A673 (cell line): ENCODE measurements at regions not wholly inside any gene's neighbourhood (a gene's known extent, or its start where the extent isn't known, plus 50 kb on each side); places are given as distances from the start of the nearest gene placed in this dataset.

Experiments used
- BruUV-seq: library from RNA; stranded (reverse); fragments of 400-500 nt; replicated peaks from 2 replicates; lab custom pipeline; 2021; lab: Mats Ljungman, UMichigan
- CTCF ChIA-PET: fragments of 300-600 bp; sonication (Branson Sonifier 250); formaldehyde crosslinking; loops from one replicate; lab custom pipeline; 2022; ENCODE audit warnings: antibody characterized with exemption; lab: Charles Lee
- POLR2A ChIA-PET: fragments of 300-600 bp; sonication (Branson Sonifier 250); formaldehyde crosslinking; loops from one replicate; lab custom pipeline; 2022; ENCODE audit warnings: antibody characterized with exemption; ENCODE audit not compliant: low non-redundant PET; lab: Charles Lee
- DNase-seq: peaks from one replicate; pipeline ENCODE4 v3.0.0-alpha.2; 2015; ENCODE audit warnings: low spot score
- H3K27ac ChIP-seq: fragments of 200-600 bp; sonication (generic); 2 replicates; pipeline ENCODE4 v1.5.1; 2016; ENCODE audit warnings: mixed run types, low read depth, mild to moderate bottlenecking, mixed read lengths, antibody characterized with exemption, low read length; ENCODE audit not compliant: poor library complexity, severe bottlenecking
- H3K27me3 ChIP-seq: fragments of 200-600 bp; sonication (generic); replicated peaks from 2 replicates; pipeline ENCODE4 v1.6.1; 2017; ENCODE audit warnings: mixed run types, low read depth, mild to moderate bottlenecking, mixed read lengths, antibody characterized with exemption, low read length; ENCODE audit not compliant: insufficient read depth, poor library complexity
- H3K36me3 ChIP-seq: fragments of 200-600 bp; sonication (generic); 2 replicates; pipeline ENCODE4 v1.6.1; 2016; ENCODE audit warnings: mixed run types, mild to moderate bottlenecking, mixed read lengths, antibody characterized with exemption, low read length; ENCODE audit not compliant: insufficient read depth, poor library complexity, severe bottlenecking
- H3K4me1 ChIP-seq: fragments of 200-600 bp; sonication (generic); 2 replicates; pipeline ENCODE4 v1.6.1; 2017; ENCODE audit warnings: mixed run types, mild to moderate bottlenecking, mixed read lengths, antibody characterized with exemption, low read length; ENCODE audit not compliant: insufficient read depth, poor library complexity, severe bottlenecking
- H3K4me3 ChIP-seq: fragments of 200-600 bp; sonication (generic); 2 replicates; pipeline ENCODE4 v1.5.1; 2016; ENCODE audit warnings: low read depth, mixed run types, mild to moderate bottlenecking, mixed read lengths, low read length; ENCODE audit not compliant: poor library complexity, severe bottlenecking
- H3K9me3 ChIP-seq: fragments of 200-600 bp; sonication (generic); 2 replicates; pipeline ENCODE4 v1.6.1; 2016; ENCODE audit warnings: mixed run types, low read depth, mild to moderate bottlenecking, mixed read lengths, antibody characterized with exemption, low read length; ENCODE audit not compliant: poor library complexity, severe bottlenecking
- CTCF ChIP-seq: fragments of 300-800, 200-600 bp; sonication (generic); conservative IDR thresholded peaks from 2 replicates; pipeline ENCODE4 v1.5.1; 2017; ENCODE audit warnings: low read depth, mild to moderate bottlenecking, antibody characterized with exemption, low read length, moderate library complexity, mixed read lengths
- EZH2 ChIP-seq: fragments of 200-600 bp; sonication (generic); IDR thresholded peaks from 2 replicates; pipeline ENCODE4 v1.6.1; 2017; ENCODE audit warnings: borderline replicate concordance, low read depth, mild to moderate bottlenecking, mixed read lengths, antibody characterized with exemption, low read length; ENCODE audit not compliant: poor library complexity, severe bottlenecking
- intact Hi-C: fragments of 100-400 bp; cut with micrococcal nuclease; formaldehyde crosslinking; loops from one replicate; pipeline ENCODE4 v1.10.0; 2022; ENCODE audit not compliant: unreplicated experiment

GRCh38 chr16:5647051-5647450 is 549.5 kb upstream of the EEF2KMT start:
- H3K27ac ChIP-seq, result no peak overlapping the region
- TF ChIP-seq EZH2 (no peak), CTCF (no peak)
- H3K4me1 ChIP-seq, result no peaks in the 10 kb centered on the region
- no peak for DNase-seq
- ChIA-PET CTCF (no interaction called here), POLR2A (interaction anchor here (0.6 kb wide), 1 partner anchor 272 kb away, joined by 4 read pairs; no protein-coding TSS in a partner anchor)
- no peaks in the 10 kb centered on the region for H3K36me3 ChIP-seq
- no peak overlapping the region for H3K4me3 ChIP-seq
- intact Hi-C loops, result no loop called here
- no peaks in the 10 kb centered on the region for H3K27me3 ChIP-seq
- H3K9me3 ChIP-seq, result no peaks in the 10 kb centered on the region
- BruUV-seq, result no TSS peak

- TF ChIP-seq EZH2, result no peak
- TF ChIP-seq CTCF, result no peak
- Histone ChIP-seq H3K4me1 (no peaks in the 10 kb centered on the region), H3K36me3 (no peaks in the 10 kb centered on the region), H3K4me3 (no peak overlapping the region), H3K27me3 (no peaks in the 10 kb centered on the region), H3K27ac (no peak overlapping the region), H3K9me3 (no peaks in the 10 kb centered on the region)
- ChIA-PET CTCF (no interaction called here), POLR2A (no interaction called here)
- no TSS peak for BruUV-seq
- no peak for DNase-seq
- intact Hi-C loops, result no loop called here
Measured at GRCh38 chr16:5643855-5644531, 546.4 kb upstream of the EEF2KMT start.

GRCh38 chr16:5642436-5642835 is 544.8 kb upstream of the EEF2KMT start:
- no peaks in the 10 kb centered on the region for H3K36me3 ChIP-seq
- TF ChIP-seq CTCF, result no peak
- TF ChIP-seq EZH2, result no peak
- H3K4me1 ChIP-seq, result no peaks in the 10 kb centered on the region
- H3K9me3 ChIP-seq, result no peaks in the 10 kb centered on the region
- H3K27me3 ChIP-seq, result no peaks in the 10 kb centered on the region
- ChIA-PET CTCF (no interaction called here), POLR2A (no interaction called here)
- no TSS peak for BruUV-seq
- intact Hi-C loops, result no loop called here
- no peak overlapping the region for H3K27ac ChIP-seq
- H3K4me3 ChIP-seq, result no peak overlapping the region
- DNase-seq, result no peak
